MM.1S (cell line): ENCODE measurements at regions not wholly inside any gene's neighbourhood (a gene's known extent, or its start where the extent isn't known, plus 50 kb on each side); places are given as distances from the start of the nearest gene placed in this dataset.

Experiments
- EZH2 ChIP-seq: fragments of 300-600 bp; sonication (generic); optimal IDR thresholded peaks from 2 replicates; pipeline ENCODE3; 2017; ENCODE audit warnings: low read depth, mild to moderate bottlenecking, antibody characterized with exemption, low read length, mixed read lengths
- EZH2phosphoT487 ChIP-seq: fragments of 300-600 bp; sonication (generic); IDR thresholded peaks from 2 replicates; pipeline ENCODE4 v1.6.1; 2018; ENCODE audit warnings: antibody characterized with exemption, low read length
- TF ChIP-seq, protein P1 (sequence below): fragments of 300-600 bp; sonication (generic); IDR thresholded peaks from 2 replicates; pipeline ENCODE4 v1.5.1; 2016; ENCODE audit warnings: antibody characterized with exemption, low read length, mixed read lengths

DNA sequence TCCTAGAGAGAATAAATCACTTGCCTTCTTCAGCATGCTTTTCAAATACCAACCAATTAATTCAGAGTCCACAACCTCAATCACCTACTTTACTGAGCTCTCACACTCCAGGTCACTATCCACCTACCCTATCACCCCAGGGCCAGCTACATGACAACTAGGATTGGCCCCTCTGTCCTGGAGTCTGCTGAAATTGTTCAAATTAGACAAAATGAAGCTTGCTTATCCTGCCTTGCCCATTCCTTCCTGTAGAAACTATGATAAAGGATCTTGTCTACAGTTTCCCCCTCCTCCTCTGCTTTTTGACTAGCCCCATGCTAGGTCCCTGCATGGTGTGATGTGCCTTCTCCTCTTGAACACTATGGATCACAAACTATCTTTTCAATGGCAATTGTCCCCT, 94.5 kb downstream of the JRKL start:
- TF ChIP-seq, protein P1, sequence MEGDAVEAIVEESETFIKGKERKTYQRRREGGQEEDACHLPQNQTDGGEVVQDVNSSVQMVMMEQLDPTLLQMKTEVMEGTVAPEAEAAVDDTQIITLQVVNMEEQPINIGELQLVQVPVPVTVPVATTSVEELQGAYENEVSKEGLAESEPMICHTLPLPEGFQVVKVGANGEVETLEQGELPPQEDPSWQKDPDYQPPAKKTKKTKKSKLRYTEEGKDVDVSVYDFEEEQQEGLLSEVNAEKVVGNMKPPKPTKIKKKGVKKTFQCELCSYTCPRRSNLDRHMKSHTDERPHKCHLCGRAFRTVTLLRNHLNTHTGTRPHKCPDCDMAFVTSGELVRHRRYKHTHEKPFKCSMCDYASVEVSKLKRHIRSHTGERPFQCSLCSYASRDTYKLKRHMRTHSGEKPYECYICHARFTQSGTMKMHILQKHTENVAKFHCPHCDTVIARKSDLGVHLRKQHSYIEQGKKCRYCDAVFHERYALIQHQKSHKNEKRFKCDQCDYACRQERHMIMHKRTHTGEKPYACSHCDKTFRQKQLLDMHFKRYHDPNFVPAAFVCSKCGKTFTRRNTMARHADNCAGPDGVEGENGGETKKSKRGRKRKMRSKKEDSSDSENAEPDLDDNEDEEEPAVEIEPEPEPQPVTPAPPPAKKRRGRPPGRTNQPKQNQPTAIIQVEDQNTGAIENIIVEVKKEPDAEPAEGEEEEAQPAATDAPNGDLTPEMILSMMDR, result no peak
- TF ChIP-seq EZH2, result no peak
- TF ChIP-seq EZH2phosphoT487, result no peak
